Activated CD4-positive, CD25-positive, alpha-beta regulatory T cell treated with anti-CD3 and anti-CD28 coated beads, Interleukin-2, amount 50 U/mL, for 16 hours (primary cell): ENCODE measurements at regions not wholly inside any gene's neighbourhood (a gene's known extent, or its start where the extent isn't known, plus 50 kb on each side); places are given as distances from the start of the nearest gene placed in this dataset.
"Not testable (repeated sequence)": the region's sequence is repeated elsewhere in the genome, so short reads cannot be mapped to it uniquely, and the experiment has no call there.

Experiments used
- DNase-seq: peaks from one replicate; pipeline ENCODE4 v3.0.0-alpha.2; 2020; ENCODE audit warnings: low read depth, low spot score

DNA sequence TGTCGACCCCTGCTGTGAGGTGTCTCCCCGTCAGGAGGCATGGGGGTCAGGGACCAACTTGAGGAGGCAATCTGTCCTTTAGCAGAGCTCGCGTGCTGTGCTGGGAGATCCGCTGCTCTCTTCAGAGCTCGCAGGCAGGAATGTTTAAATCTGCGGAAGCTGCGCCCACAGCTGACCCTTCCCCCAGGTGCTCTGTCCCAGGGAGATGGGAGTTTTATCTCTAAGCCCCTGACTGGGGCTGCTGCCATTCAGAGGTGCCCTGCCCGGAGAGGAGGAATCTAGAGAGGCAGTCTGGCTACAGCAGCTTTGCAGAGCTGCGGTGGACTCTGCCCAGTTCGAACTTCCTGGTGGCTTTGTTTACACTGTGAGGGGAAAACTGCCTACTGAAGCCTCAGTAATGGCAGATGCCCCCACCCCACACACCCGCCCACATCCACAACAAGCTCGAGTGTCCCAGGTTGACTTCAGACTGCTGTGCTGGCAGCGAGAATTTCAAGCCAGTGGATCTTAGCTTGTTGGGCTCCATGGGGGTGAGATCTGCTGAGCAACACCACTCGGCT is 133.1 kb downstream of the CENPC start:
- not testable (repeated sequence) for DNase-seq

GRCh38 chr4:67403342-67403741 is 142.0 kb downstream of the CENPC start:
- no peak for DNase-seq

DNA sequence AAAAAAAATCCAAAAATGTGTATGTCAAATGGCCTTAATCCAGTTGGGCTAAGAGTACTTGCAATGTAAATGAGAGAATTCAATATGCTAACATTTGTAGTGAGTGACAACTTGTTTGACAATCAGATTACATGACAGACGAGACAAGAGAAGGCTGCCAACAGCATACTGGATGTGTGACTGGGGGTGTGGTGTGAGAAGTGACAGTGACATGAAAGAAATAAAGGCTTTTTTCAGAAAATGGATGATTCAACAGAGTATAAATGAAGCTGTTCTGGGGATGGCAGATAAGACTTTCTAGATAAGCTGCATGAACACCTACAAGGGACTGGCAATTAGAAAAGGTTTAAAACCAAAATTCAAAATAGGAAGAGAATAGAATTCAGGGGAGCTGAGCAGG is 143.4 kb downstream of the CENPC start:
- no peak for DNase-seq

GRCh38 chr4:67397931-67398330 is 147.4 kb downstream of the CENPC start:
- no peak for DNase-seq

DNA sequence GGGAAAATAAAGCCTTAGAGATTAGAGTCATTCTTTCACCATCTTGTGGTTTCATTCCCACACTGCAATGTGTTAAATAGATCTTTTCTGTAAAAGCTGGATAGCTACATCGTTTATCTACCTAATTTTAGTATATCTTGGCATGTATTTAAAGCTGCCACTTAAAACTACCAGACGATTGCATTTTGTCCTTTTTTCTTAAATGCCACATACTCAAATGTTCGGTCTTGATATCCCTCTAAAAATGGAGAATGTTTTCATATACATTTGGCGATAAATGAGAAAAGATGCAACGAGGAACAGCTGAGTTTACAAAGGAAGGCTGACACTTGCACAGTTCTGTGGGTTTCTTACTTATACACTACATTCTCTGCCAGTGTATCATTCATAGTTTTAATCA is 148.3 kb downstream of the CENPC start:
- no peak for DNase-seq

DNA sequence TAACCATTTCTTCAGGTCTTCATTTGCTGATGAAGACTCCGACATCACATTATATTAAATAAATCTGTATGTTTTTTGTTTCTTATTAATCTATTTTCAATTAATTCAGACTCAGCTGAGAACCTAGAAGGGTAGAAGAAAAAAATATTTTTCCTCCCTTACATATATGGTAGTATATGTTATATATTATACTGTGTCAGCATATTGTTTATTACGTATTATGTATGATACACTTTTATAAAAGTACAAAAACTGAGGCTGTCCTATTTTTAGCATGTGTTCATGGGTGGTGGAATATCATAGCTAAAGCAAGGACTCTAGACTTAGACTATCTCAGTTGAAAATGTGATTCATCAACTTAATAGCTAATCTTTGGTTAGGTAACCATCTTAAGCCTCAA is 149.3 kb downstream of the CENPC start:
- no peak for DNase-seq

DNA sequence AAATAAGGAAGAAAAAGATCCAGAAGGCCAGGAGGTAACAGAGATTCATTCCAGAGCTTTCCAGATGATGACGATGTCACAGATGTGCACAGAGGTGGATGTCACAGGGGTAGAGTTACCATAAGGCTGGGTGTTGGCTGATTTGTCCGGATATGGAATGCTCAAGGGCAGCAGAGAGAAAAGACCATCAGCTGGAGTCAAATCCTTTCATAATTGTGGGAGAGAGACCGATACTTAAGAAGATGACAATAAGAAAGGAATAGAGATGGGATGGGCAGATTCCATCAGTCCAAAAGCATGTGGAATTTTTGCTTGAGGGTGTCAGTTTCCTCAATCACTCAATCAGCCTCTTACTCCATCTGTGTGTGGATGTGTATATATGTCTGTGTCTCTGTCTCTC is 150.4 kb downstream of the CENPC start:
- no peak for DNase-seq

DNA sequence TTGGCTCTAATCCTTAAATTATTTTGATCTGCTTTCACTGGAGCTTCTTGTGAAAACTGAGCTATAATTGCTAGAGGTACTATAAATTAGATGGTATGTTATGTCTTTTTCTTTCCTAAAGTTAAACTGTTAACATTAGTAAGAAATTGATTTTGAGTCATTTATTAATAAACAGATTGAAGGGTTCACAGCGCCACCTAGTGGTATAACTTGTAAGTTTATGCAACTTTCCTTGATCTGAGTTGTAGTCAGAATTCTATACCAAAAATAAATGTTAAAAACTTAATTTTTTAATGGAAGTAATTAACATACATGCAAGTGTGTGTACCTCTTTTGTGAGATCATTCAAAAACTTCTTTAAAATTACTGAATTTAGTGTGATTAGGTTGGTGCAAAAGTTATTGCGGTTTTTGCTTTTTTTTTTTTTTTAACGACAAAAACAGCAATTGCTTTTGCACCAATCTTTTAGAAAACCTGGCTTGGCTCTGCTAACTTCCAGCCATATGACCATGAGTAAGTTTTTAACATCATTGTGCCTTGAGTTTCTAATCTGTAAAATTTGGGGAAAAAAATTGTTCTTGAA is 151.5 kb downstream of the CENPC start:
- no peak for DNase-seq

DNA sequence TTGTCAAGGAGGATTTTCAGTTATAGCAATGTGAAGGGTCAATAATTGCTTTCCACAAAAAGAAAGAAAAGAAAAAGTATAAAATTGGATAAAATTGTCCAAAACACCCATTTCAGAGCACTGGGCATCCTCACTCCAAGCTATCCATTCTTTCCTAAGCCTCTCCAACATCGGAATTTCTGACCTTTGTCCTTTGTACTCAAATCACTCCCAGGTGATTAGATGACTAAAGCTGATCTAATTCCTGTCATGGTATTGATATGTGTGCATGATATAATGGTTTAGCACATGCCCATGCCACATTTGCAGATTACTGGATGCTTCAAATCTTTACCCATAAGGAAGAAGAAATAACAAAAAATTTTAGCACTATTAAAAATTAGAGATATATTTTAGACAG is 152.3 kb downstream of the CENPC start:
- DNase-seq, result no peak

- DNase-seq, result not testable (repeated sequence)
Measured at GRCh38 chr4:67381406-67381804, 163.9 kb downstream of the CENPC start.

DNA sequence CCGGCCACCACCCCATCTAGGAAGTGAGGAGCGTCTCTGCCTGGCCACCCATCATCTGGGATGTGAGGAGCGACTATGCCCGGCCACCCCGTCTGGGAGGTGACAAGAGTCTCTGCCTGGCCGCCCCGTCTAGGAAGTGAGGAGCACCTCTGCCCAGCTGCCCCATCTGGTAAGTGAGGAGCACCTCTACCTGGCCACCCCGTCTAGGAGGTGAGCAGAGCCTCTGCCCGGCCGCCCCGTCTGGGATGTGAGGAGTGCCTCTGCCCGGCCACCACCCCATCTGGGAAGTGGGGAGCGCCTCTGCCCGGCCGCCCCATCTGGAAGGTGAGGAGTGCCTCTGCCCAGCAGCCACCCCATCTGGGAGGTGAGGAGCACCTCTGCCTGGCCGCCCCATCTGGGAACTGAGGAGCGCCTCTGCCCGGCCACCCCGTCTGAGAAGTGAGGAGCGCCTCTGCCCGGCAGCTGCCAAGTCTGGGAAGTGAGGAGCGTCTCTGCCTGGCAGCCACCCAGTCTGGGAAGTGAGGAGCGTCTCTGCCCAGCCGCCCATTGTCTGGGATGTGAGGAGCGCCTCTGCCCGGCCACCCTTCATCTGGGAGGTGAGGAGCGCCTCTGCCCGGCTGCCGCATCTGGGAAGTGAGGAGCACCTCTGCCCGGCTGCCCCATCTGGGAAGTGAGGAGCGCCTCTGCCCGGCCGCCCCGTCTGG is 164.4 kb downstream of the CENPC start:
- not testable (repeated sequence) for DNase-seq

GRCh38 chr4:67380154-67380553 is 165.1 kb downstream of the CENPC start:
- no peak for DNase-seq

DNA sequence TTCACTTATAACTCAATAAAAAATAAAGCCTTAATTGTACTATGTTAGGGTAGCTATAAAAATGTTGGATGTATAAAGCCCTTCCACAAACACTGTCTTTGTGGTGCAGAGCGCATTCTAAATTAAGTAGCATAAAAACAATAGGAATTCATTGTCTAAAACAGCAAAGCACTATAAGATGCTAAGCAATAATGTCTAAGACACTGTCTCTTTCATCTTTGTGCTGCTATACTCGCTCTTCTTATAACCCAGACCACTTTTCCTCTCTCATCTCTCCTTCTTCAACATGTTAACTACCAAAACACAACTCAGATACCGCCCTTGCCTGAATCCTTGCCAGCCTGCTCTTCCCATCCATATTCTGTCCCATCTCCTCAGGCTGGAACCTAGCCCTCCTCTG is 170.0 kb downstream of the CENPC start:
- DNase-seq, result no peak

DNA sequence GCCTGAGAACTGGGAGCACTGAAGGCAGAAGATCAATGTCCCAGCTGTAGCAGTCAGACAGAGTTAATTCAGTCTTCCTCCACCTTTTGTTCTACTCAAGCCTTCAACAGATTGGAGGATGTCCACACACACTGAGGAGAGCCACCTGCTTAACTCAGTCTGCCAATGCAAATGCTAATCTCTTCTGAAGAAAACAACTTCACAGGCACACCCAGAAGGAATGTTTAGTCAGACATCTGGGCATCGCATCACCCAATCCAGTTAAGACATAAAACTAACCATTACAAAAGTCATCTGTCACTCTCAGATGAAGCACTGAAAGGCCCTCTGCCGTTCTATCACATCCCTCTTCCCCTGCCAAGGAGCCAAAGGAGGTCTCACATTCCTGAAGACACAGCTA is 173.7 kb downstream of the CENPC start:
- no peak for DNase-seq

- no peak for DNase-seq
Measured at GRCh38 chr4:67366311-67366861, 178.9 kb downstream of the CENPC start.

GRCh38 chr4:67365661-67366245 is 179.6 kb downstream of the CENPC start:
- no peak for DNase-seq

- no peak for DNase-seq
Measured at GRCh38 chr4:67355806-67356205, 189.5 kb downstream of the CENPC start.

DNA sequence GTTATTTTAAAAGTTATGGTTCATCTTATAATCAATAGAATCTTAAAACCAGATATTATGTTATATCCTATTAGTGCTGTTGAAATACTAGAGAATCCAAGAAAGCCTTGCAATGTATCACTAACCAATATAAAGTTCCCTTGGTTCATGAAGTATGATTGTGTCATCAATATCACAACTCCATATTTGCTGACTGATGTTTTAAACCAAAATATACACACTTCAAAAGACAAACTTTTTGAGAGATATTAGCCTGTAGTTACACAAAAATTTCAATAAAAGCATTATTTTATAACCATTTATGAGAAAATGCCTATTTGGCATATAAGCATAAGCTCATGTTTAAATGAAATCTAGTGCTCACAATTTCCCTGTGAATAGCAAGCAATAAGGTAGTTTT is 198.6 kb downstream of the CENPC start:
- DNase-seq, result no peak

DNA sequence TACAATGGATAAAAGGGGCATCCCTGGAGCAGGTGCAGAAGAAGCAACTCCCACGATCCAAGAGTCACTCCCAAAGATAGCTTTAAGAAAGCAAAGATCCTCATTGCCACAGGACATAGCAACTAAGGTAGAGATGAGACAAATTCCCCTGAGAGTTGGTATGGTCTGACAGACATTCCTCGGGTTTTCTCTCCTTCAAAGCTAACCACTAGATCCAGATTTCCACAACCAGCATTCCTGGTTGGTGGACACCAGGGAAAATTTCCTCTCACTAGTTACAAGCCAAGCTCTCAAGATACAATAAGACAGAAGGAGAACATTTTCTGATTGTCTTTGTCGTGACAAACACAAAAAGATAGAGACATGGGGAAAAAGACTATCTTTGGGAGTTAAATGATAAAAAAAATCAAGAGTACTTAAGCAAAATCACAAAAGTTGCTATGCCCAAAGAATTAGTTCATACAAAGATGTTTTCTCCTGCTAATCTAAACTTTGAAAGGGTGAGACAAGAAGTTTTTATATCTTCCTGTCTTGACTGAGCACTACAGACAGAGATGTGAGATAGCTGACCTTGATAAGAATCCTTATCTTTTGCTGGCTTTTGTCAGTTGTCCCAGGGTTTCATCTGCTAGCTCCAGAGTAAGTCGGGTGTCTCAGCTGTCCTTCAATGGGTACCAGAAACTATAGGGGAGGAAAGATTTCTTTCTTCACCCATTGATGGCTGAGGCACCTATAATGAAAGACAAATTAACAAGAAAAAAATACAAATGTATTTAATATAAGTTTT is 200.5 kb downstream of the CENPC start:
- DNase-seq, result no peak

- no peak for DNase-seq
Measured at GRCh38 chr4:67343199-67343598, 202.1 kb downstream of the CENPC start.

GRCh38 chr4:67342291-67342690 is 203.0 kb downstream of the CENPC start:
- no peak for DNase-seq

DNA sequence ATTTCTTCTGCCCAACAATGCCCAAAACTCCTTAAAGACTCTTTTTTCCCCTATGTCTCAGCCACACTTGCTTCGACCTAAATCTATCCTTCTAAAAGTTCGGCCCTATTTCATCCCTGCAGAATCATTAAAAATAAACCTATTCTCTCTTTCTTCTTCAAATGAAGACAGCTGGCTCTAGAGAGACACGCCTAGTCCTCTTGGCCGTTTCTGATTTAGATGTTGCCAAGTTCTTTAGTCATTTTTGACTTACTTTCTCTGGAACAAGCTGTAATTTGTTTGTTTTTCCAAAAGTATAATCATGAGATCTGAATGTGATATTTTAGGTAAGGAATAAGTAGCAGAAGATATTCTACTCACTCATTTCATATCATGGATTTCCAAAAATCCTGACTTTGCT is 211.6 kb downstream of the CENPC start:
- DNase-seq, result no peak
